ENCODE measurements at regions not wholly inside any gene's neighbourhood (a gene's known extent, or its start where the extent isn't known, plus 50 kb on each side); places are given as distances from the start of the nearest gene placed in this dataset.

DNA sequence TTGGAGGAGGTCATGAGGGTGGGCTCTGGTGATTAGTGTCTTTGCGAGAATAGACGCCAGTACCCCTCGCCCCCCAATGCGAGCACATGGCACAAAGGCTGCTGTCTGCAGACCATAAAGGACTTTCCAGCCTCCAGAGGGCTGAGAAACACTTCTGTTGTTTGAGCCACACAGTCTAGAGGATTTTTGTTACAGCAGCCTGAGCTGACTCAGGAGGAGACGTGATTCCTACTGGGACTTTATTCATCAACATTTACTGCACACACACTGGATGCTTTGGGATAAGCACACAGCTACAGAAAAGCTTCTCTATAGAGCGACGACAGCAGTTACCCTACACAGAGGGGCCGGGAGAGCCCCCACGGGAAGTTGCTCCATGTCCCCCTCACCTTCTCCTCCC is 345.0 kb downstream of the CTTN start:
- TF ChIP-seq, protein P1, sequence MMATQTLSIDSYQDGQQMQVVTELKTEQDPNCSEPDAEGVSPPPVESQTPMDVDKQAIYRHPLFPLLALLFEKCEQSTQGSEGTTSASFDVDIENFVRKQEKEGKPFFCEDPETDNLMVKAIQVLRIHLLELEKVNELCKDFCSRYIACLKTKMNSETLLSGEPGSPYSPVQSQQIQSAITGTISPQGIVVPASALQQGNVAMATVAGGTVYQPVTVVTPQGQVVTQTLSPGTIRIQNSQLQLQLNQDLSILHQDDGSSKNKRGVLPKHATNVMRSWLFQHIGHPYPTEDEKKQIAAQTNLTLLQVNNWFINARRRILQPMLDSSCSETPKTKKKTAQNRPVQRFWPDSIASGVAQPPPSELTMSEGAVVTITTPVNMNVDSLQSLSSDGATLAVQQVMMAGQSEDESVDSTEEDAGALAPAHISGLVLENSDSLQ (IDR thresholded peaks at IDR 0.05): no peak
- TF ChIP-seq TARDBP (IDR thresholded peaks at IDR 0.05) (no peak), FOXK2 (IDR thresholded peaks at IDR 0.05) (no peak), NFRKB (IDR thresholded peaks at IDR 0.05) (no peak), SUZ12 (IDR thresholded peaks at IDR 0.05) (no peak), HDGF (IDR thresholded peaks at IDR 0.05; ENCODE audit: borderline replicate concordance) (no peak), ELF4 (IDR thresholded peaks at IDR 0.05) (no peak), FOXA1 (IDR thresholded peaks at IDR 0.05) (no peak), ZNF384 (IDR thresholded peaks at IDR 0.05) (no peak)
- no peak for DNase-seq (ENCODE audit: extremely low spot score)
- ChIA-PET CTCF (no interaction called here), POLR2A (no interaction called here)

DNA sequence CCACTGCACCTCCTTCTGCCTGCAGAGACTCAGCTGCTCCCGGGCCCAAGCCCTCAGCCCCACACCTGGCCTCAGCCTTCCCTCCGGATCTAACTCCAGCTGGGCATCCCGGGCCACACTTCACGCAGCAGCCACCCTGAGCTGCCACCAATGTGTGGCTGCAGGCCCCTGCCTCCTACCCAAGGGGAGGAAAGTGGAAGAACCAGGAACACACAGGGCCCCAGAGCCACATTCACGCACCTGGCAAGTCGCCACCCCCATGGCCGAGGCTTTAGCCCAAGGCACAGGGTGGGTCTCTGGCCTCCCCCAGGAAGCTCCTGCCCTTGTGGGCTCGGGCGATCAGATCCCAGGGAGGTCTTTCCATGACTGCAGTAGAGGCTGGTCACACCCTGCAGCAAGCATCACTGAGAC is 345.6 kb downstream of the CTTN start:
- no peak for DNase-seq (ENCODE audit: extremely low spot score)
- POLR2A ChIA-PET: no interaction called here
- CTCF ChIA-PET: interaction anchor here (0.5 kb wide), 1 partner anchor 156 kb away, joined by 3 read pairs; no protein-coding TSS in a partner anchor
- TF ChIP-seq HDGF (IDR thresholded peaks at IDR 0.05; ENCODE audit: borderline replicate concordance): no peak
- TF ChIP-seq SP1 (IDR thresholded peaks at IDR 0.05): no peak
- no peak for TF ChIP-seq SUZ12 (IDR thresholded peaks at IDR 0.05)
- no peak for TF ChIP-seq ZNF384 (IDR thresholded peaks at IDR 0.05)
- no peak for TF ChIP-seq FOXM1 (IDR thresholded peaks at IDR 0.05; ENCODE audit: borderline replicate concordance)
- TF ChIP-seq FOXK2 (IDR thresholded peaks at IDR 0.05): no peak
- TF ChIP-seq NFRKB (IDR thresholded peaks at IDR 0.05): no peak
- no peak for TF ChIP-seq TARDBP (IDR thresholded peaks at IDR 0.05)
- no peak for TF ChIP-seq ELF4 (IDR thresholded peaks at IDR 0.05)
- no peak for TF ChIP-seq ARNT (IDR thresholded peaks at IDR 0.05)
- no peak for TF ChIP-seq BHLHE40 (IDR thresholded peaks at IDR 0.05; ENCODE audit: borderline replicate concordance)

DNA sequence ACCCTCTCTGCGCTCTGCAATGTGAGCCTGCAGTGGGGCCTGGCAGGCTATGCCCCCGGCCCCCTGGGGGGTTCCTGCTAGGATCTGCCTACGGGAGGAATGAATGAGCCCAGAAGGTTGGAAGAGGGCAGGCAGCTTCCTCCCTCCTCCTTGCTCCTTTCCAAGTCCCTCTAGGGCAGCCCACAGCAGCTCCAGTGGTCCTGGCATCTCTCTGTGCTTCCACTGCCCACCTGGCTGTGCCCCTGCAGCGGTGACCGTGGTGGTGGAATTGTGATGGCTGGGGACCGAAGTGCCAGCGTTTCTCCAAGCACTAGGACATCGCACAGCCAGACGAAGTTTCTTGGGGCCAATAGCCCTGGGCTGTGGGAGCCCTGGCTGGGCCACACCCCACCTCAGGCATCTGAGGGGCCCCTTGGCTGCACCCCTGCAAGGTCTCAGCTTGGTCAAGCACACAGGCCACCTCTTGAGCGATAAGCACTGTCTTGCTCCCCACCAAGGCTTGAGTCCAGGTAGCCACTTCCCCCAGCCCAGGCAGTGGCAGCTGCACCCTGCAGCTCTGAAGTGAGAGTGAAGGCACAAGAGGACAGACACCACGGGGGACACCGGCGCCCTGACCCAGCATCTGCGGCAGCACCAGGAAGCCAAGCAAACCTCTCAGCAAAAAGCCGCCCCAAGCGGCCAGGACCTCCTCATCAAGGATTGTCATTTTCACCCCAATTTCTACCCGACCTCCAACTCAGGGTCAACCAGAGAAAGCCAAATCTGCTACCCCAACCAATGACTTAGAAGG is 346.3 kb downstream of the CTTN start:
- no peak for DNase-seq (ENCODE audit: extremely low spot score)
- TF ChIP-seq FOXK2 (IDR thresholded peaks at IDR 0.05) (no peak), LEF1 (IDR thresholded peaks at IDR 0.05; ENCODE audit: borderline replicate concordance) (no peak), FOXA1 (IDR thresholded peaks at IDR 0.05) (no peak), NFRKB (IDR thresholded peaks at IDR 0.05) (no peak), SUZ12 (IDR thresholded peaks at IDR 0.05) (no peak), CTBP1 (IDR thresholded peaks at IDR 0.05; ENCODE audit: borderline replicate concordance) (no peak), ZNF384 (IDR thresholded peaks at IDR 0.05) (no peak), SP1 (IDR thresholded peaks at IDR 0.05) (no peak), TARDBP (IDR thresholded peaks at IDR 0.05) (no peak), FOXM1 (IDR thresholded peaks at IDR 0.05; ENCODE audit: borderline replicate concordance) (no peak), HDGF (IDR thresholded peaks at IDR 0.05; ENCODE audit: borderline replicate concordance) (no peak), BHLHE40 (IDR thresholded peaks at IDR 0.05; ENCODE audit: borderline replicate concordance) (no peak), ELF4 (IDR thresholded peaks at IDR 0.05) (no peak), L3MBTL2 (conservative IDR thresholded peaks at IDR 0.05) (no peak), ARNT (IDR thresholded peaks at IDR 0.05) (no peak)
- TF ChIP-seq, protein P1 (IDR thresholded peaks at IDR 0.05): no peak
- POLR2A ChIA-PET: no interaction called here
- CTCF ChIA-PET: interaction anchor here (0.5 kb wide), 1 partner anchor 157 kb away, joined by 3 read pairs; no protein-coding TSS in a partner anchor

DNA sequence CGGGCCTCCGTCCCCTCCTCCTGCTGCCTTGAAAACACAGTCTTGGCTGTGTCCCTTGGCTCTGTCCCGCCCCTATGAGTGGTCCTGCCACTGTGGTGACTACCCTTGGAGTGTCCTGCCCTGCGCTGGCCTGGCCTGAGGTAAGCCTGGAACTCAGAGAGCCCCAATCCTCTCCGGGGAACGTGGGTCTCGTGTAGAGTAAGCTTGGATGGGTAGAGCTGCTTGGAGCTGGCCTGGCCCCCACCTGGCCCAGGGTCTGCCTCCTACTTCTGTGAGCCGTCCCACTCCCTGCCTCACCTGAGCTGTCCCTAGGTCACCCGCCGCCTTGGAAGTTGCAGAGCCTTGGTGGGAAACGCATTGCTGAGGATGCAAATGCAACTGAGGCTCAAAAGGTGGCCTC is 347.1 kb downstream of the CTTN start:
- ChIA-PET POLR2A (no interaction called here), CTCF (no interaction called here)
- TF ChIP-seq BHLHE40 (IDR thresholded peaks at IDR 0.05; ENCODE audit: borderline replicate concordance) (no peak), NFRKB (IDR thresholded peaks at IDR 0.05) (no peak), FOXK2 (IDR thresholded peaks at IDR 0.05) (no peak), HDGF (IDR thresholded peaks at IDR 0.05; ENCODE audit: borderline replicate concordance) (no peak), SP1 (IDR thresholded peaks at IDR 0.05) (no peak)
- DNase-seq (ENCODE audit: extremely low spot score): no peak

DNA sequence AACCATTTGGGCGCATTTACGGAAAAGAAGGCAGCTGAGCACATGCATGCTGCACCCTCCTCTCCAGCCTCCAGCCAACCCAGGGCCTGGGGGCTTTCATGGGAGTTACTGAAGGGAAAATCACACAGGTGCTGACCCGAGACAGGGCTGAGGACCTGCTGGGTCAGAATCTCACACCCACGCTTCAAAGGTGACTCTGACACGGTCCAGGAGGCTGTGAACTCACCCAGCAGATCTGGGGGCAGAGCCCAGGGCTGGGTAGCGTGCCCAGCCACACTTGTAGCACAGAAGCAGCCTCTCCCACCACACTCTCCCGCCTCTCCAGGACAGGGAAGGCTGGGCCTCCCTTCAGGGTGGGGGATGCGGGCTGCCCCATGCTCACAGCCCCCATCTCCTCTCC is 347.6 kb downstream of the CTTN start:
- ChIA-PET POLR2A (no interaction called here), CTCF (no interaction called here)
- TF ChIP-seq, protein P1 (IDR thresholded peaks at IDR 0.05): no peak
- no peak for TF ChIP-seq LEF1 (IDR thresholded peaks at IDR 0.05; ENCODE audit: borderline replicate concordance)
- no peak for DNase-seq (ENCODE audit: extremely low spot score)

DNA sequence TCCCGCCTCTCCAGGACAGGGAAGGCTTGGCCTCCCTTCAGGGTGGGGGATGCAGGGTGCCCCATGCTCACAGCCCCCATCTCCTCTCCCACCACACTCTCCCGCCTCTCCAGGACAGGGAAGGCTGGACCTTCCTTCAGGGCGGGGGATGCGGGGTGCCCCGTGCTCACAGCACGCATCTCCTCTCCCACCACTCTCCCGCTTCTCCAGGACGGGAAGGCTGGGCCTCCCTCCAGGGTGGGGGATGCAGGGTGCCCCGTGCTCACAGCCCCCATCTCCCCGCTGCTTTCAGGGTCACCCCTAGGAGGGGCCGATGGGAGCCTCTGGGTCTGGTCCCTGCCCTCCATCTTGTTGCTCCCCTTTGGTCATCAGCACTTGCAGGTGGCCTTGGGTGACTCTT is 348.0 kb downstream of the CTTN start:
- TF ChIP-seq ARNT (IDR thresholded peaks at IDR 0.05) (no peak), NFRKB (IDR thresholded peaks at IDR 0.05) (no peak), SUZ12 (IDR thresholded peaks at IDR 0.05) (no peak), HDGF (IDR thresholded peaks at IDR 0.05; ENCODE audit: borderline replicate concordance) (no peak)
- TF ChIP-seq, protein P1 (IDR thresholded peaks at IDR 0.05): no peak
- DNase-seq (ENCODE audit: extremely low spot score): no peak
- CTCF ChIA-PET: no interaction called here
- POLR2A ChIA-PET: no interaction called here

Measured in HEK293T (cell line).